ENCODE measurements at regions not wholly inside any gene's neighbourhood (a gene's known extent, or its start where the extent isn't known, plus 50 kb on each side); places are given as distances from the start of the nearest gene placed in this dataset.
A peak's percentile ranks its signal among the peaks of the same experiment; 100 is the strongest.

GRCh38 chr2:155983845-155984244, 348.7 kb downstream of the NR4A2 start:
- Histone ChIP-seq H2AK5ac (ENCODE audit: insufficient read length, low read length) (no peak overlapping the region), H3K14ac (ENCODE audit: insufficient read depth, low read length) (no peak overlapping the region), H3K79me2 (ENCODE audit: insufficient read depth, low read length) (no peaks in the 10 kb centered on the region), H4K91ac (ENCODE audit: insufficient read length, low read depth, low read length) (no peak overlapping the region), H2BK120ac (ENCODE audit: low read depth, low read length, poor library complexity, severe bottlenecking) (no peak overlapping the region), H3K4me2 (ENCODE audit: insufficient read depth, insufficient read length, low read length) (no peak overlapping the region), H2BK12ac (ENCODE audit: insufficient read length, low read depth, low read length) (no peak overlapping the region), H3K79me1 (ENCODE audit: insufficient read depth, low read depth, low read length, poor library complexity, severe bottlenecking) (no peaks in the 10 kb centered on the region), H4K5ac (ENCODE audit: insufficient read length, low read depth, low read length) (no peak overlapping the region), H3T11ph (ENCODE audit: low read length) (no peak overlapping the region), H2BK15ac (ENCODE audit: low read depth, low read length) (no peak overlapping the region), H3K4ac (ENCODE audit: low read depth, low read length) (no peak overlapping the region), H3K9me3 (ENCODE audit: control insufficient read depth, low read depth, low read length) (no peaks in the 10 kb centered on the region), H3K23ac (ENCODE audit: insufficient read length, low read depth, low read length) (no peak overlapping the region), H3K18ac (ENCODE audit: insufficient read length, low read depth, low read length) (no peak overlapping the region), H3K23me2 (ENCODE audit: insufficient read length, low read depth, low read length, poor library complexity, severe bottlenecking) (no peaks in the 10 kb centered on the region), H2BK20ac (ENCODE audit: low read depth, low read length, poor library complexity, severe bottlenecking) (no peak overlapping the region), H3K27ac (ENCODE audit: insufficient read length, low read depth, low read length) (no peak overlapping the region), H2BK5ac (ENCODE audit: insufficient read length, low read length) (no peak overlapping the region), H3K27me3 (ENCODE audit: insufficient read depth, low read length) (no peaks in the 10 kb centered on the region), H2AFZ (ENCODE audit: low read length) (no peak overlapping the region), H4K8ac (replicated peaks; ENCODE audit: insufficient read length, low read depth, low read length) (no peak overlapping the region), H3K9ac (ENCODE audit: extremely low read depth, insufficient read length, low read length) (no peak overlapping the region), H4K20me1 (ENCODE audit: control insufficient read depth, insufficient read depth, insufficient read length) (no peaks in the 10 kb centered on the region), H3K56ac (ENCODE audit: insufficient read length, low read depth, low read length) (no peak overlapping the region), H3K4me1 (ENCODE audit: insufficient read depth, low read length) (no peaks in the 10 kb centered on the region)
- Mint-ChIP-seq H3K4me3 (no peak overlapping the region), H3K27me3 (ENCODE audit: low read depth) (no peaks in the 10 kb centered on the region), H3K27ac (peak overlapping the region in 1 of 3 experiments; percentile 16; a peak in 1 of 7 replicates), H3K9me3 (no peaks in the 10 kb centered on the region), H3K4me1 (peaks cover 30 to 35% of the 10 kb centered on the region in 2 experiments), H3K36me3 (ENCODE audit: insufficient read depth in 1 of 3, low read depth in 3 of 3) (no peaks in the 10 kb centered on the region)
- WGBS (ENCODE audit: extremely low coverage, insufficient read length, low lambda C conversion rate): no CpG with 5 or more reads among the region's 1 CpG
- TF ChIP-seq CTCF (conservative IDR thresholded peaks at IDR 0.05): no peak
- no peak for DNase-seq

Measured in H9 (cell line).